ENCODE measurements at regions not wholly inside any gene's neighbourhood (a gene's known extent, or its start where the extent isn't known, plus 50 kb on each side); places are given as distances from the start of the nearest gene placed in this dataset.

- DNase-seq: no peak
These were observed 81.5 kb upstream of the GPC1 start for GRCh38 chr2:240353944-240354343.

GRCh38 chr2:240355001-240355891, 80.2 kb upstream of the GPC1 start:
- no peak for DNase-seq

GRCh38 chr2:240355962-240356361, 79.5 kb upstream of the GPC1 start:
- no peak for DNase-seq

- DNase-seq: no peak
These were observed 78.5 kb upstream of the GPC1 start for GRCh38 chr2:240356700-240357640.

- DNase-seq: no peak
These were observed 77.8 kb upstream of the GPC1 start for GRCh38 chr2:240357641-240358012.

- DNase-seq: no peak
These were observed 77.4 kb upstream of the GPC1 start for GRCh38 chr2:240358080-240358479.

- DNase-seq: no peak
These were observed 76.6 kb upstream of the GPC1 start for GRCh38 chr2:240358821-240359397.

GRCh38 chr2:240359695-240360094, 75.8 kb upstream of the GPC1 start:
- DNase-seq: no peak

- DNase-seq: no peak
These were observed 74.6 kb upstream of the GPC1 start for GRCh38 chr2:240360645-240361475.

- no peak for DNase-seq
These were observed 73.2 kb upstream of the GPC1 start for GRCh38 chr2:240362216-240362755.

- no peak for DNase-seq
These were observed 72.4 kb upstream of the GPC1 start for GRCh38 chr2:240362826-240363745.

GRCh38 chr2:240363746-240364581, 71.5 kb upstream of the GPC1 start:
- no peak for DNase-seq

- DNase-seq: no peak
These were observed 70.9 kb upstream of the GPC1 start for GRCh38 chr2:240364582-240364960.

- no peak for DNase-seq
These were observed 70.3 kb upstream of the GPC1 start for GRCh38 chr2:240364961-240365775.

- DNase-seq: no peak
These were observed 69.4 kb upstream of the GPC1 start for GRCh38 chr2:240365971-240366471.

GRCh38 chr2:240366901-240367300, 68.6 kb upstream of the GPC1 start:
- no peak for DNase-seq

GRCh38 chr2:240367721-240368120, 67.7 kb upstream of the GPC1 start:
- DNase-seq: no peak
